Liver (tissue), 7 donors: ENCODE measurements at regions not wholly inside any gene's neighbourhood (a gene's known extent, or its start where the extent isn't known, plus 50 kb on each side); places are given as distances from the start of the nearest gene placed in this dataset.

ENCODE experiments used
- DNase-seq: peaks from one replicate; pipeline ENCODE4 v3.0.0-alpha.2; 2017; ENCODE audit warnings: low spot score
- H3K27ac ChIP-seq, 2 donors: one replicate each; pipeline ENCODE4 v1.7.0; 2013; ENCODE audit warnings: inconsistent platforms in 2 of 2, low read length in 2 of 2, control low read depth in 1 of 2, low read depth in 1 of 2, mild to moderate bottlenecking in 1 of 2
- H3K27me3 ChIP-seq, 4 donors: one replicate each; pipeline versions ENCODE4 v1.6.1 to v1.7.0; 2013; ENCODE audit warnings: low read length in 3 of 4, inconsistent platforms in 1 of 4, mild to moderate bottlenecking in 1 of 4, moderate library complexity in 1 of 4; ENCODE audit not compliant: control insufficient read depth in 4 of 4, insufficient read depth in 4 of 4
- H3K36me3 ChIP-seq, 4 donors: one replicate each; pipeline versions ENCODE4 v1.6.1 to v1.7.0; 2013; ENCODE audit warnings: low read length in 3 of 4, mild to moderate bottlenecking in 3 of 4, low read depth in 1 of 4, moderate library complexity in 1 of 4; ENCODE audit not compliant: control insufficient read depth in 4 of 4, insufficient read depth in 3 of 4
- H3K4me1 ChIP-seq, 4 donors: one replicate each; pipeline versions ENCODE4 v1.6.1 to v1.7.0; 2013; ENCODE audit warnings: low read length in 3 of 4, mild to moderate bottlenecking in 3 of 4, moderate library complexity in 1 of 4; ENCODE audit not compliant: control insufficient read depth in 4 of 4, insufficient read depth in 4 of 4
- H3K4me3 ChIP-seq, 3 donors: one replicate each; pipeline versions ENCODE4 v1.6.1 to v1.7.0; 2013; ENCODE audit warnings: low read length in 3 of 3, control low read depth in 1 of 3, low read depth in 1 of 3, mild to moderate bottlenecking in 1 of 3
- H3K9ac ChIP-seq, 2 donors: one replicate each; pipeline ENCODE4 v1.7.0; 2013; ENCODE audit warnings: low read length in 2 of 2, mild to moderate bottlenecking in 2 of 2, moderate library complexity in 2 of 2, control low read depth in 1 of 2, low read depth in 1 of 2
- H3K9me3 ChIP-seq, 4 donors: one replicate each; pipeline versions ENCODE4 v1.6.1 to v1.7.0; 2013; ENCODE audit warnings: low read length in 3 of 4; ENCODE audit not compliant: control insufficient read depth in 4 of 4
- EGR1 ChIP-seq, 2 donors: IDR thresholded peaks; 2 replicates each; pipeline ENCODE4 v1.6.1; 2016 to 2018; ENCODE audit warnings: antibody characterized with exemption in 2 of 2, low read depth in 2 of 2
- GABPA ChIP-seq, 2 donors: IDR thresholded peaks in 1 of 2; conservative IDR thresholded peaks in 1 of 2; 2 replicates each; pipeline ENCODE4 v1.6.1; 2016; ENCODE audit warnings: antibody characterized with exemption in 2 of 2, mild to moderate bottlenecking in 1 of 2, moderate library complexity in 1 of 2
- HNF4A ChIP-seq, 2 donors: conservative IDR thresholded peaks; 2 replicates each; pipeline ENCODE4 v1.6.1; 2016; ENCODE audit warnings: antibody characterized with exemption in 2 of 2, mild to moderate bottlenecking in 2 of 2
- HNF4G ChIP-seq: IDR thresholded peaks from 2 replicates; pipeline ENCODE4 v1.6.1; 2016; ENCODE audit warnings: antibody characterized with exemption
- JUND ChIP-seq, 2 donors: IDR thresholded peaks; 2 replicates each; pipeline ENCODE4 v1.6.1; 2016; ENCODE audit warnings: antibody characterized with exemption in 2 of 2
- NR2F2 ChIP-seq: IDR thresholded peaks from 2 replicates; pipeline ENCODE4 v1.6.1; 2016; ENCODE audit warnings: antibody characterized with exemption
- RAD21 ChIP-seq, 2 donors: IDR thresholded peaks; 2 replicates each; pipeline ENCODE4 v1.6.1; 2016; ENCODE audit warnings: antibody characterized with exemption in 2 of 2, mild to moderate bottlenecking in 2 of 2
- RXRA ChIP-seq, 2 donors: IDR thresholded peaks; 2 replicates each; pipeline ENCODE4 v1.6.1; 2017 to 2018; ENCODE audit warnings: antibody characterized with exemption in 2 of 2, mild to moderate bottlenecking in 1 of 2
- SP1 ChIP-seq: IDR thresholded peaks from 2 replicates; pipeline ENCODE4 v1.6.1; 2018; ENCODE audit warnings: antibody characterized with exemption, mild to moderate bottlenecking
- TAF1 ChIP-seq: conservative IDR thresholded peaks from 2 replicates; pipeline ENCODE4 v1.6.1; 2016; ENCODE audit warnings: antibody characterized with exemption, mild to moderate bottlenecking
- YY1 ChIP-seq: IDR thresholded peaks from 2 replicates; pipeline ENCODE4 v1.6.1; 2016; ENCODE audit warnings: antibody characterized with exemption, mild to moderate bottlenecking
- WGBS: extraction: QIAGEN DNeasy Blood & Tissue Kit; methylation state at CpG from one replicate; pipeline ENCODE4 v1.1.7; 2013; 5-methylcytosine and 5-hydroxymethylcytosine counted together
- TF ChIP-seq, protein P1 (sequence below): IDR thresholded peaks from 2 replicates; pipeline ENCODE4 v1.6.1; 2016; ENCODE audit warnings: antibody characterized with exemption
- TF ChIP-seq, protein P2 (sequence below): IDR thresholded peaks from 2 replicates; pipeline ENCODE4 v1.6.1; 2016; ENCODE audit warnings: antibody characterized with exemption, mild to moderate bottlenecking
- TF ChIP-seq, protein P3 (sequence below): IDR thresholded peaks from 2 replicates; pipeline ENCODE4 v1.6.1; 2016; ENCODE audit warnings: antibody characterized with exemption
- donor health status: healthy.
- donor health status: healthy.
- donor health status: healthy.
- donor health status: healthy.

DNA sequence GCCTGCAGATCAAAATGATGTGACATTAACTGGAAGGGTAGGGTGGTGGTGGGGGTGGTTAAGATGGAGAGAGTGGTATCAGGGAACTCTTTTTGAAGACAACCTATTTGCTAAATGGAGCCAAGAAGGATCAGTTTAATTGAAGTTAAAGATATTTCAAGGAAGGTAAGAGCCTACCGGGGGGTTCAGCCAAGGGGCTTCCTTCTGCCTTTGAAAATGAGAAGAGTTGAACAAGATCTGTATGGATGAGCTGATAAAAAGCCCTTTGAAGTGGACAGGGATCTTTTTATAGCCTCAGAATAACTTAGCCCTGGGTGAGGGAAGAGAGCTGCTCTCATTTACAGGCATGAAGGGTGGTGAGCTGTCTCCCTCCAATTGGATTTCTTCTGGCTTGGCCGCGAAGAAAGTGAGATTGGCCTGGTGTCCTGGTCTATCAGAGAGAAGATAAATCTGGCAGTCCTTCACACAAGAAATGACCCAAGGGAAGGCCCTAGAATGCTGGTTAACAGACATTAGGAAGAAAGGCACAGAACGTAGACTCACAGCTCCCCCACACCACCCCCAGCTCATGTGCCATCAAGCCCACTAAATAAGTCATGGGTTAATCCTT lies 439.8 kb downstream of the TNS1 start:
- H3K27me3 ChIP-seq, result no peaks in the 10 kb centered on the region
- peaks cover 0 to 6% (median 0%) of the 10 kb centered on the region in 4 donors for H3K9me3 ChIP-seq
- no peaks in the 10 kb centered on the region for H3K4me1 ChIP-seq
- H3K27ac ChIP-seq, result no peak overlapping the region
- no peak for DNase-seq
- WGBS, result 93% methylated on average over 4 of the region's 4 CpGs
- no peaks in the 10 kb centered on the region for H3K36me3 ChIP-seq
- no peak overlapping the region for H3K4me3 ChIP-seq
- TF ChIP-seq, protein P1, sequence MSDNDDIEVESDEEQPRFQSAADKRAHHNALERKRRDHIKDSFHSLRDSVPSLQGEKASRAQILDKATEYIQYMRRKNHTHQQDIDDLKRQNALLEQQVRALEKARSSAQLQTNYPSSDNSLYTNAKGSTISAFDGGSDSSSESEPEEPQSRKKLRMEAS, result no peak
- TF ChIP-seq, protein P2, sequence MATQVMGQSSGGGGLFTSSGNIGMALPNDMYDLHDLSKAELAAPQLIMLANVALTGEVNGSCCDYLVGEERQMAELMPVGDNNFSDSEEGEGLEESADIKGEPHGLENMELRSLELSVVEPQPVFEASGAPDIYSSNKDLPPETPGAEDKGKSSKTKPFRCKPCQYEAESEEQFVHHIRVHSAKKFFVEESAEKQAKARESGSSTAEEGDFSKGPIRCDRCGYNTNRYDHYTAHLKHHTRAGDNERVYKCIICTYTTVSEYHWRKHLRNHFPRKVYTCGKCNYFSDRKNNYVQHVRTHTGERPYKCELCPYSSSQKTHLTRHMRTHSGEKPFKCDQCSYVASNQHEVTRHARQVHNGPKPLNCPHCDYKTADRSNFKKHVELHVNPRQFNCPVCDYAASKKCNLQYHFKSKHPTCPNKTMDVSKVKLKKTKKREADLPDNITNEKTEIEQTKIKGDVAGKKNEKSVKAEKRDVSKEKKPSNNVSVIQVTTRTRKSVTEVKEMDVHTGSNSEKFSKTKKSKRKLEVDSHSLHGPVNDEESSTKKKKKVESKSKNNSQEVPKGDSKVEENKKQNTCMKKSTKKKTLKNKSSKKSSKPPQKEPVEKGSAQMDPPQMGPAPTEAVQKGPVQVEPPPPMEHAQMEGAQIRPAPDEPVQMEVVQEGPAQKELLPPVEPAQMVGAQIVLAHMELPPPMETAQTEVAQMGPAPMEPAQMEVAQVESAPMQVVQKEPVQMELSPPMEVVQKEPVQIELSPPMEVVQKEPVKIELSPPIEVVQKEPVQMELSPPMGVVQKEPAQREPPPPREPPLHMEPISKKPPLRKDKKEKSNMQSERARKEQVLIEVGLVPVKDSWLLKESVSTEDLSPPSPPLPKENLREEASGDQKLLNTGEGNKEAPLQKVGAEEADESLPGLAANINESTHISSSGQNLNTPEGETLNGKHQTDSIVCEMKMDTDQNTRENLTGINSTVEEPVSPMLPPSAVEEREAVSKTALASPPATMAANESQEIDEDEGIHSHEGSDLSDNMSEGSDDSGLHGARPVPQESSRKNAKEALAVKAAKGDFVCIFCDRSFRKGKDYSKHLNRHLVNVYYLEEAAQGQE, result no peak
- TF ChIP-seq HNF4G (no peak), TAF1 (no peak), SP1 (no peak), GABPA (IDR thresholded peaks at IDR 0.05 in 1 of 2, conservative IDR thresholded peaks at IDR 0.05 in 1 of 2) (no peak), YY1 (no peak), RXRA (IDR thresholded peaks at IDR 0.05) (no peak), NR2F2 (no peak), RAD21 (IDR thresholded peaks at IDR 0.05) (no peak), JUND (IDR thresholded peaks at IDR 0.05) (no peak), EGR1 (IDR thresholded peaks at IDR 0.05; ENCODE audit: low read depth in 2 of 2) (no peak)
- TF ChIP-seq, protein P3, sequence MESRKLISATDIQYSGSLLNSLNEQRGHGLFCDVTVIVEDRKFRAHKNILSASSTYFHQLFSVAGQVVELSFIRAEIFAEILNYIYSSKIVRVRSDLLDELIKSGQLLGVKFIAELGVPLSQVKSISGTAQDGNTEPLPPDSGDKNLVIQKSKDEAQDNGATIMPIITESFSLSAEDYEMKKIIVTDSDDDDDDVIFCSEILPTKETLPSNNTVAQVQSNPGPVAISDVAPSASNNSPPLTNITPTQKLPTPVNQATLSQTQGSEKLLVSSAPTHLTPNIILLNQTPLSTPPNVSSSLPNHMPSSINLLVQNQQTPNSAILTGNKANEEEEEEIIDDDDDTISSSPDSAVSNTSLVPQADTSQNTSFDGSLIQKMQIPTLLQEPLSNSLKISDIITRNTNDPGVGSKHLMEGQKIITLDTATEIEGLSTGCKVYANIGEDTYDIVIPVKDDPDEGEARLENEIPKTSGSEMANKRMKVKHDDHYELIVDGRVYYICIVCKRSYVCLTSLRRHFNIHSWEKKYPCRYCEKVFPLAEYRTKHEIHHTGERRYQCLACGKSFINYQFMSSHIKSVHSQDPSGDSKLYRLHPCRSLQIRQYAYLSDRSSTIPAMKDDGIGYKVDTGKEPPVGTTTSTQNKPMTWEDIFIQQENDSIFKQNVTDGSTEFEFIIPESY, result no peak
- H3K9ac ChIP-seq, result no peak overlapping the region

DNA sequence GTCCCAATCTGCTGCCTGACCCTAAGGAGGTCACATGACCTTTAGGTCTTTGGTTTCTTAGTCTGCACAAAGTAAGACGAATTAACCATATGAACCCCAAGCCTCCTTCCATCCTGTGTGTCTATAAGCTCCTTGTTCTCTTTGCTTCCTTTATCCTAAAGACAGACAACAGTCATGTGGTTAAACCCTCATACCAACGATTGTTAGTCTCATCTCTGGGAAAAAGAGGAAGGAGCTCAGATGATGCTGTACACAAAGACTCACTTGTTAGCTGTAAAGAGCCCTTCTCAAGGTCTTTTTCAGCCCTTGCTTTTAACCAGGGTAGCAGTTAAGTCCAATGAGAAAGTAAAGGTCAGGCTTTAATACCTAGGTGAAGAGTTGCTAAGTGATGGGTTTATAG lies 443.7 kb downstream of the TNS1 start:
- no peak for TF ChIP-seq EGR1 (IDR thresholded peaks at IDR 0.05; ENCODE audit: low read depth in 2 of 2)
- no peak for TF ChIP-seq GABPA (IDR thresholded peaks at IDR 0.05 in 1 of 2, conservative IDR thresholded peaks at IDR 0.05 in 1 of 2)
- no peak for TF ChIP-seq HNF4A (conservative IDR thresholded peaks at IDR 0.05)
- TF ChIP-seq, protein P3, result no peak
- Histone ChIP-seq H3K4me1 (no peaks in the 10 kb centered on the region), H3K36me3 (no peaks in the 10 kb centered on the region), H3K9ac (no peak overlapping the region), H3K9me3 (peaks cover 0 to 6% (median 0%) of the 10 kb centered on the region in 4 donors), H3K27me3 (no peaks in the 10 kb centered on the region), H3K27ac (no peak overlapping the region), H3K4me3 (no peak overlapping the region)
- DNase-seq, result no peak
- WGBS, result 75% methylated on average over 2 of the region's 2 CpGs
